Esophagus squamous epithelium (tissue), 4 donors: ENCODE measurements at regions not wholly inside any gene's neighbourhood (a gene's known extent, or its start where the extent isn't known, plus 50 kb on each side); places are given as distances from the start of the nearest gene placed in this dataset.

Experiments used
- POLR2A ChIP-seq, 4 donors: fragments of 450-650 bp; IDR thresholded peaks; one replicate each; pipeline ENCODE4 v1.6.1; 2017; ENCODE audit warnings: antibody characterized with exemption in 4 of 4, mild to moderate bottlenecking in 4 of 4, moderate library complexity in 3 of 4
- TF ChIP-seq, protein P1 (sequence below), 6 experiments: fragments of 450-650 bp in 4 of 6; fragments of 200-600 bp in 2 of 6; sonication (generic) in 2 of 6; IDR thresholded peaks; one replicate each; pipeline ENCODE4 v1.5.1; 2016 to 2019; ENCODE audit warnings: antibody characterized with exemption in 6 of 6, mild to moderate bottlenecking in 4 of 6, moderate library complexity in 4 of 6

DNA sequence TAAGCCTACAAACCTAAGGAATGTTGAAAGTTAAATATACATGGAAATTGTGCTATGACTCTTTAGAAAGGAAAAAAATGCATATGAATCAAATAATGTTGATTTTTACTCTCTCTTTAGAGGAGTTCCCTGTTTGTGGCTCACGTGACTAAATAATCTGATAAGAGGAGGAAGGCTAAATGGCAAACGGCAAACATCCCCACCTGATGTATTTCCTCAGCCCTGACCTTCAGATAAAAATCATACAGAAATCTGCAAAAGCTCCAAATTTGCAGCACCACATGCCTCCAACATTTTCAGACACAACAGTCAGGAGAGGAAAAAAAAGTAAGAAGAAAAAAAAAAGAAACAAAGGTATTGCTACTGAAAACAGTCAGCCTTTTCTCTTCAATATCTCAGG lies 423.0 kb upstream of the PSMD7 start:
- TF ChIP-seq, protein P1, sequence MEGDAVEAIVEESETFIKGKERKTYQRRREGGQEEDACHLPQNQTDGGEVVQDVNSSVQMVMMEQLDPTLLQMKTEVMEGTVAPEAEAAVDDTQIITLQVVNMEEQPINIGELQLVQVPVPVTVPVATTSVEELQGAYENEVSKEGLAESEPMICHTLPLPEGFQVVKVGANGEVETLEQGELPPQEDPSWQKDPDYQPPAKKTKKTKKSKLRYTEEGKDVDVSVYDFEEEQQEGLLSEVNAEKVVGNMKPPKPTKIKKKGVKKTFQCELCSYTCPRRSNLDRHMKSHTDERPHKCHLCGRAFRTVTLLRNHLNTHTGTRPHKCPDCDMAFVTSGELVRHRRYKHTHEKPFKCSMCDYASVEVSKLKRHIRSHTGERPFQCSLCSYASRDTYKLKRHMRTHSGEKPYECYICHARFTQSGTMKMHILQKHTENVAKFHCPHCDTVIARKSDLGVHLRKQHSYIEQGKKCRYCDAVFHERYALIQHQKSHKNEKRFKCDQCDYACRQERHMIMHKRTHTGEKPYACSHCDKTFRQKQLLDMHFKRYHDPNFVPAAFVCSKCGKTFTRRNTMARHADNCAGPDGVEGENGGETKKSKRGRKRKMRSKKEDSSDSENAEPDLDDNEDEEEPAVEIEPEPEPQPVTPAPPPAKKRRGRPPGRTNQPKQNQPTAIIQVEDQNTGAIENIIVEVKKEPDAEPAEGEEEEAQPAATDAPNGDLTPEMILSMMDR (IDR thresholded peaks at IDR 0.05): no peak
- no peak for TF ChIP-seq POLR2A (IDR thresholded peaks at IDR 0.05)
